ENCODE measurements at regions not wholly inside any gene's neighbourhood (a gene's known extent, or its start where the extent isn't known, plus 50 kb on each side); places are given as distances from the start of the nearest gene placed in this dataset.

- no peak for DNase-seq (ENCODE audit: low read depth)
- H3K4me3 ChIP-seq (ENCODE audit: low read depth, low read length): no peak overlapping the region
- TF ChIP-seq MYC (IDR thresholded peaks at IDR 0.05; ENCODE audit: low read depth, low read length): no peak
- TF ChIP-seq MAX (IDR thresholded peaks at IDR 0.05; ENCODE audit: low read depth, low read length): no peak
- TF ChIP-seq POLR2A (IDR thresholded peaks at IDR 0.05; ENCODE audit: extremely low read depth, insufficient read length): no peak
- no peak for TF ChIP-seq CTCF (IDR thresholded peaks at IDR 0.05; ENCODE audit: low read depth, low read length)
Measured at GRCh38 chr15:100809151-100809550, 70.5 kb upstream of the ALDH1A3 start.

GRCh38 chr15:100809587-100809986 lies 70.0 kb upstream of the ALDH1A3 start:
- TF ChIP-seq MAX (IDR thresholded peaks at IDR 0.05; ENCODE audit: low read depth, low read length) (no peak), MYC (IDR thresholded peaks at IDR 0.05; ENCODE audit: low read depth, low read length) (no peak), POLR2A (IDR thresholded peaks at IDR 0.05; ENCODE audit: extremely low read depth, insufficient read length) (no peak), CTCF (IDR thresholded peaks at IDR 0.05; ENCODE audit: low read depth, low read length) (no peak)
- H3K4me3 ChIP-seq (ENCODE audit: low read depth, low read length): no peak overlapping the region
- DNase-seq (ENCODE audit: low read depth): no peak

GRCh38 chr15:100810229-100810628 lies 69.4 kb upstream of the ALDH1A3 start:
- no peak overlapping the region for H3K4me3 ChIP-seq (ENCODE audit: low read depth, low read length)
- no peak for TF ChIP-seq CTCF (IDR thresholded peaks at IDR 0.05; ENCODE audit: low read depth, low read length)
- no peak for TF ChIP-seq MAX (IDR thresholded peaks at IDR 0.05; ENCODE audit: low read depth, low read length)
- no peak for TF ChIP-seq POLR2A (IDR thresholded peaks at IDR 0.05; ENCODE audit: extremely low read depth, insufficient read length)
- DNase-seq (ENCODE audit: low read depth): no peak

GRCh38 chr15:100810831-100811230 lies 68.8 kb upstream of the ALDH1A3 start:
- no peak for TF ChIP-seq POLR2A (IDR thresholded peaks at IDR 0.05; ENCODE audit: extremely low read depth, insufficient read length)
- no peak for TF ChIP-seq MAX (IDR thresholded peaks at IDR 0.05; ENCODE audit: low read depth, low read length)
- TF ChIP-seq CTCF (IDR thresholded peaks at IDR 0.05; ENCODE audit: low read depth, low read length): no peak
- no peak for TF ChIP-seq MYC (IDR thresholded peaks at IDR 0.05; ENCODE audit: low read depth, low read length)
- H3K4me3 ChIP-seq (ENCODE audit: low read depth, low read length): no peak overlapping the region
- no peak for DNase-seq (ENCODE audit: low read depth)

GRCh38 chr15:100812802-100813201 lies 66.8 kb upstream of the ALDH1A3 start:
- no peak overlapping the region for H3K4me3 ChIP-seq (ENCODE audit: low read depth, low read length)
- peak; percentile 72 for DNase-seq (ENCODE audit: low read depth)
- TF ChIP-seq MYC (IDR thresholded peaks at IDR 0.05; ENCODE audit: low read depth, low read length) (peak; percentile 12; the same call in 1 of the 2 replicates), MAX (IDR thresholded peaks at IDR 0.05; ENCODE audit: low read depth, low read length) (no peak)

GRCh38 chr15:100818927-100819326 lies 60.7 kb upstream of the ALDH1A3 start:
- TF ChIP-seq CTCF (IDR thresholded peaks at IDR 0.05; ENCODE audit: low read depth, low read length): no peak
- DNase-seq (ENCODE audit: low read depth): no peak
- H3K4me3 ChIP-seq (ENCODE audit: low read depth, low read length): no peak overlapping the region
